K562 (cell line): ENCODE measurements at regions not wholly inside any gene's neighbourhood (a gene's known extent, or its start where the extent isn't known, plus 50 kb on each side); places are given as distances from the start of the nearest gene placed in this dataset.
A peak's percentile ranks its signal among the peaks of the same experiment; 100 is the strongest.
"Not testable (repeated sequence)": the region's sequence is repeated elsewhere in the genome, so short reads cannot be mapped to it uniquely, and the experiment has no call there.

ENCODE experiments used
- ATAC-seq: fragments of 200-7000 bp; cut with Tn5 transposase; 3 replicates; pipeline ENCODE4 v1.9.1; 2020; ENCODE audit warnings: moderate library complexity
- BruUV-seq: library from RNA; stranded (reverse); fragments of 400-500 nt; replicated peaks from 2 replicates; lab custom pipeline; 2021; lab: Mats Ljungman, UMichigan
- CTCF ChIA-PET: fragments of 300-600 bp; formaldehyde crosslinking; extraction: SDS; loops from one replicate; lab custom pipeline; 2021; ENCODE audit warnings: low intra/inter-chr PET ratio; lab: Yijun Ruan, JAX
- POLR2A ChIA-PET: fragments of 300-600, 350-650 bp; sonication (Branson Sonifier 250); formaldehyde crosslinking; extraction: SDS; loops from one replicate; lab custom pipeline; 2021; ENCODE audit warnings: antibody characterized with exemption, inconsistent platforms; lab: Yijun Ruan, JAX
- DNase-seq, 4 experiments: peaks; one replicate each; pipeline versions ENCODE4 v3.0.0 to v3.0.0-alpha.2; 2011 to 2018; ENCODE audit warnings: low spot score in 3 of 4, mixed read lengths in 3 of 4; ENCODE audit errors: extremely low read depth in 1 of 4
- FAIRE-seq: peaks from 2 replicates; lab custom pipeline; 2011; peaks lifted over from hg19 to GRCh38; lab: Jason Lieb, UNC
- H2AFZ ChIP-seq: 2 replicates; pipeline ENCODE4 v1.6.0; 2011; ENCODE audit warnings: low read depth, low read length, control low read depth, inconsistent platforms
- H3K27ac ChIP-seq: fragments of 200-600 bp; 3 replicates; pipeline ENCODE4 v1.8.0; 2011; ENCODE audit warnings: low read depth, mild to moderate bottlenecking, control low read depth, inconsistent platforms, low read length, moderate library complexity, mixed read lengths; ENCODE audit errors: extremely low read depth
- H3K27me3 ChIP-seq, 2 experiments: fragments of 300-600 bp in 1 of 2; 2 replicates in 1 of 2; 3 replicates in 1 of 2; pipeline versions ENCODE4 v1.6.0 to v1.8.0; 2011; ENCODE audit warnings: inconsistent platforms in 2 of 2, low read length in 2 of 2, mild to moderate bottlenecking in 1 of 2, mixed read lengths in 1 of 2, moderate library complexity in 1 of 2; ENCODE audit not compliant: control insufficient read depth in 2 of 2, insufficient read depth in 2 of 2
- H3K36me3 ChIP-seq: fragments of 300-600 bp; 3 replicates; pipeline ENCODE4 v1.8.0; 2011; ENCODE audit warnings: mild to moderate bottlenecking, low read length, inconsistent platforms; ENCODE audit not compliant: control insufficient read depth, insufficient read depth
- H3K4me1 ChIP-seq, 2 experiments: fragments of 200-600 bp in 1 of 2; replicated peaks in 1 of 2; 2 replicates in 1 of 2; 3 replicates in 1 of 2; pipeline versions ENCODE4 v1.5.1 to v1.8.0; 2011; ENCODE audit warnings: inconsistent platforms in 2 of 2, low read length in 2 of 2, mild to moderate bottlenecking in 1 of 2, mixed read lengths in 1 of 2, moderate library complexity in 1 of 2; ENCODE audit not compliant: control insufficient read depth in 2 of 2, insufficient read depth in 2 of 2
- H3K4me2 ChIP-seq: 2 replicates; pipeline ENCODE4 v1.6.1; 2011; ENCODE audit warnings: low read length, control low read depth, inconsistent platforms, mixed read lengths; ENCODE audit not compliant: insufficient read depth
- H3K4me3 ChIP-seq: fragments of 200-600 bp; sonication (generic), shearing (Covaris generic); 2 replicates; pipeline ENCODE4 v1.5.1; 2016; ENCODE audit warnings: control low read depth, inconsistent platforms
- H3K79me2 ChIP-seq: fragments of 200-600 bp; 3 replicates; pipeline ENCODE4 v1.8.0; 2011; ENCODE audit warnings: low read length, inconsistent platforms; ENCODE audit not compliant: control insufficient read depth, insufficient read depth
- H3K9ac ChIP-seq, 2 experiments: 2 replicates each; pipeline versions ENCODE4 v1.6.0 to v1.6.1; 2011; ENCODE audit warnings: low read depth in 2 of 2, low read length in 2 of 2, control low read depth in 1 of 2, inconsistent platforms in 1 of 2, mild to moderate bottlenecking in 1 of 2, mixed read lengths in 1 of 2; ENCODE audit not compliant: insufficient read depth in 1 of 2
- H3K9me1 ChIP-seq: one replicate; pipeline ENCODE4 v1.6.0; 2011; ENCODE audit warnings: inconsistent platforms, mild to moderate bottlenecking, low read length, moderate library complexity; ENCODE audit not compliant: control insufficient read depth, insufficient read depth
- H3K9me3 ChIP-seq: replicated peaks from 2 replicates; pipeline ENCODE4 v1.5.1; 2011; ENCODE audit warnings: low read depth, low read length, inconsistent platforms; ENCODE audit not compliant: control insufficient read depth, insufficient read depth
- H4K20me1 ChIP-seq: replicated peaks from 2 replicates; pipeline ENCODE4 v1.6.1; 2011; ENCODE audit warnings: low read length, inconsistent platforms, mixed read lengths; ENCODE audit not compliant: control insufficient read depth, insufficient read depth
- RFX1 ChIP-seq: fragments of 450-650 bp; IDR thresholded peaks from 2 replicates; pipeline ENCODE4 v1.6.1; 2016; ENCODE audit warnings: mild to moderate bottlenecking, moderate library complexity
- USF2 ChIP-seq: sonication (generic); formaldehyde crosslinking; IDR thresholded peaks from 2 replicates; pipeline ENCODE4 v1.5.0; 2020; ENCODE audit warnings: missing genetic modification reagents
- WGBS: fragments of 100-300 bp; shearing (Covaris generic); methylation state at CpG from one replicate; pipeline ENCODE4 v1.1.6; 2016; ENCODE audit warnings: low coverage, mixed read lengths; ENCODE audit not compliant: insufficient coverage; ENCODE audit errors: missing lambda C conversion rate; 5-methylcytosine and 5-hydroxymethylcytosine counted together
- in situ Hi-C: fragments of 300-500 bp; cut with MboI; formaldehyde crosslinking; loops from 4 replicates; pipeline ENCODE4 v1.15.0; 2018; ENCODE audit warnings: inconsistent platforms, mixed read lengths
- intact Hi-C: fragments of 100-400 bp; cut with micrococcal nuclease; formaldehyde crosslinking; loops from 2 replicates; pipeline ENCODE4 v1.14.2; 2022

DNA sequence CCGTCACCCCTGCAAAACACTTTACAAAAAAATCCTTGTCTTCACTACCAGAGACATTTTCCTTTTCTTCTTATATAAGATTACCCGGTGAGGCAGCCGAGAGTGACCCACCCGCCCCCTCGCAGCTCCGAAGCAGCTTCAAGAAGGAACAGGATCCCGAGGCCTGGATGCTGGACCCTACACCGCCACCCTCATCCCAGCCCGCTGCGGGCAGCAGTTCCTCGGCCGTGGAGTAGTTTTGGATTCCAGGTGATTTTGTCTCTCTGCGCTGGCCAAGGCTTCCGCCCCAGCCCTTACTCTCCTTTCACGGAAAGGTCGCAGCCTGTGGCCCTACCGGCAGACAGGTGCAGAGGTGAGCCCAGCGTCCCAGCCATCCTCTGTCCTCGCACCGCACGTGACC lies 169.1 kb downstream of the CCT8L2 start:
- H3K9me3 ChIP-seq, H3K27ac ChIP-seq, in situ Hi-C loops, intact Hi-C loops, POLR2A ChIA-PET, H3K4me2 ChIP-seq, CTCF ChIA-PET, H3K4me1 ChIP-seq, ATAC-seq, BruUV-seq, H3K79me2 ChIP-seq, H3K4me3 ChIP-seq, H3K9me1 ChIP-seq, H3K36me3 ChIP-seq, FAIRE-seq, H4K20me1 ChIP-seq, H2AFZ ChIP-seq: not testable (repeated sequence)
- peaks cover 4 to 10% of the 10 kb centered on the region in 2 experiments; a peak in 2 of 5 replicates for H3K27me3 ChIP-seq
- WGBS = under 1% methylated on average over 21 of the region's 21 CpGs
- peak in 2 of 4 experiments; percentile 19 to 26 for DNase-seq
- peak overlapping the region in 1 of 2 experiments; percentile 66; a peak in 1 of 4 replicates for H3K9ac ChIP-seq
- TF ChIP-seq USF2 (CRISPR knock-in tag) = 0 out of 2 replicates have a peak, but pooled peaks have one; percentile 13

DNA sequence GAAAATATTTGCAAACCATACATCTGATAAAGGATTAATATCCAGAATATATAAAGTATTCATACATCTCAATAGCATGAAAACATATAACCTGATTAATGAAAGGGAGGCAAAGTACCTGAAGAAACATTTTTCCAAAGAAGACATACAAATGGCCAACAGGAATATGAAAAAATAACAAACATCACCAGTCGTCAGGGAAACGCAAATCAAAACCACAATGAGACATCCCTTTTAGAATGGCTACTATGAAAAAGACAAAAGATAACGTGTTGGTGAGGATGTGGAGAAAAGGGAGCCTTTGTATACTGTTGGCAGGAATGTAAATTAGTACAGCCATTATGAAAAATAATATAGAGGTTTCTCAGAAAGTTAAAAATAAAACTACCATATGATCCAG lies 175.1 kb downstream of the CCT8L2 start:
- H3K4me1 ChIP-seq, BruUV-seq, H3K4me3 ChIP-seq, H3K9me3 ChIP-seq, H3K9me1 ChIP-seq, H4K20me1 ChIP-seq, FAIRE-seq, H2AFZ ChIP-seq, intact Hi-C loops, H3K9ac ChIP-seq, in situ Hi-C loops, H3K27ac ChIP-seq: not testable (repeated sequence)
- TF ChIP-seq RFX1 = peak; percentile 23
- TF ChIP-seq, all 486 proteins: peak for 1; not testable (repeated sequence) for 485
- H3K79me2 ChIP-seq, POLR2A ChIA-PET, H3K4me2 ChIP-seq, DNase-seq, H3K36me3 ChIP-seq, H3K27me3 ChIP-seq, CTCF ChIA-PET, ATAC-seq: not testable (repeated sequence)
- under 1% methylated on average over 3 of the region's 3 CpGs for WGBS
